ENCODE measurements at regions not wholly inside any gene's neighbourhood (a gene's known extent, or its start where the extent isn't known, plus 50 kb on each side); places are given as distances from the start of the nearest gene placed in this dataset.
"Not testable (repeated sequence)": the region's sequence is repeated elsewhere in the genome, so short reads cannot be mapped to it uniquely, and the experiment has no call there.

DNA sequence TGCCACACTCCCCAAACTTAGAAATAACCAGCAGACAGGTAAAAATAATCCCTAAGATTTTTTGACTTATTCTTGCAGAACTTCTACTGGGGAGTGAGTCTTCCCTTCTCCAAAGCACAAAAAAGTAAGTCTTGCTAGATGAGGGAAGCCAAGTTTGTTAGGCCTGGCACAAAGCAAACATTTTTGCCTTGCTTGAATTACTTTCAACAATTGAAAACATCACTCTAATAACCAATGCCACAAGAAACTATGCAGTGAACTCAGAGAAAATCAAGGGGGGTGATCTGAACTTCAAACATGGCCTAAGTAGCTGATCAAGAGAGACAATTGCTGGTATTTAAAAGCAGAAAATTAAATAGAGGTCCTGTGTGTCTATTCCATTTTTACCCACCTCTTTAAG lies 123.6 kb upstream of the SLC1A3 start:
- FAIRE-seq: no peak

DNA sequence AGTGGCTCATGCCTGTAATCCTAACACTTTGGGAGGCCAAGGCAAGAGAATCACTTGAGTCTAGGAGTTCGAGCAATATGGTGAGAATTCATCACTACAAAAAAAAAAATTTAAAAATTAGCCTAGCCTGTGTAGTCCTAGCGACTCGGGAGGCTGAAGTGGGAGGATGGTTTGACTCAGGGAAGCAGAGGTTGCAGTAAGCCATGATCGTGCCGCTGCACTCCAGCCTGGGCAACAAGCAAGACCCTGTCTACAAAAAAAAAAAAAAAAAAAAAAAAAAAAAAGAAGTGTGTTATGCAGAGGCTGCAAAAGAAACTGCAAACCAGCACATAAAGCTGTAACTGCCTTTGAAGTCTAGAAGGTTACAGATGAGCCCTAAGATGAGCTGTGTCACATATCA lies 116.9 kb upstream of the SLC1A3 start:
- no peak for FAIRE-seq

DNA sequence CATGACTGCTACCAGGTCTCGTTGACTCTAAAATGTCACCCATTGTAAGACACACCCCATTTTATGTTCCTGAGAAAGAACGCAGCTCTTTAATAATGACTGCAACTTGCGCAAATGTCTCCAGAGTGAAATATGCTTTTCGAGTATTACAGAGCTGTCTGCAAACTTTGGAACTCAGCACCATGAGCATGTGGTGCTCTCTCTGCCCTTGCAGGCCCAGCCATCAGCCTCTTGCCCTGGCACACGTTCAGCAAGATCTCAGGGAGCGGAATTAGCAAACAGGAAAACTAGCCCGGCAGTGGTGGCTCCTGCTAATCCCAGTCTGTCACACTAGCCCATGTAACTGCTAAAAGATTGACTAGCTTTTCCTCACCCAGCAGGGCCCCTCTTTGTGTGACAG lies 114.5 kb upstream of the SLC1A3 start:
- no peak for FAIRE-seq

- no peak for FAIRE-seq
These were observed 113.3 kb upstream of the SLC1A3 start for GRCh38 chr5:36492984-36493654.

DNA sequence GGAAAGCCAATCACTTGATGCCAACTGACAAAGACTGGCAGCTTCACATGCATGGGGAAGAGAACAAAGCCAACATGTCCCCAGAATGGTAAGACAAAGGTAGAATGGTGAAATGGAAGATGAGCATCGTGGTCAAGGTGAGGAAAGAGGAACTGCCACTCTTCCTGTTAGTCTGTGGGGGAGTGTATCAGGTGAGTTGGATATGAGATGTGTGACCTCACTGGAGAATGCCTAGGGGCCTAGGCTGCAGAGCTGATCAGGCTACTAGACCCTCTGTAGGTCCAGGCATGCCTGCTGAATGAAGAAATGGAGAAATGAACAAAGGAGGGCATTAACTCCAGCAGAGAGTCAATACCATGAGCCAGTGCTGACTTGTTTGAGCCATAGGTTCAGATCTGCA lies 112.4 kb upstream of the SLC1A3 start:
- no peak for FAIRE-seq

- no peak for FAIRE-seq
These were observed 111.4 kb upstream of the SLC1A3 start for GRCh38 chr5:36494841-36495601.

DNA sequence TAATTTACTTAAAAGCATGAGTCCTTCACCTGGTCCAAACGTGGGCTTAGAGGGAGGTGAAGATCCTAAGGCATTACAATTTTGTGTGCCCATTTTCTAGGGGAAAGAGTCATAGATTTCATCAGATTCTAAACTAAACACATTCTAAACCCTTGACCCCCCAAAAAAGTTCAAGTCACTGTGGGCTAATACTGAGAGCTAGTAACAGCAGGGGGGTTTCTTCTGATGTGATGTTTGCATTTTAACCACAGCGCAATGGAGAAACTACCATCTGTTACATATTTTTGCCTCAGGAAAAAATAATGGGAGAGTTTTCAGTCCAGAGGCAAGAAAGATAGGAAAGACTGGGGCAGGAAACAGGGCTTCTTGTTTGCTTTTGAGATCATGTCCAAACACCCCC lies 110.8 kb upstream of the SLC1A3 start:
- no peak for FAIRE-seq

DNA sequence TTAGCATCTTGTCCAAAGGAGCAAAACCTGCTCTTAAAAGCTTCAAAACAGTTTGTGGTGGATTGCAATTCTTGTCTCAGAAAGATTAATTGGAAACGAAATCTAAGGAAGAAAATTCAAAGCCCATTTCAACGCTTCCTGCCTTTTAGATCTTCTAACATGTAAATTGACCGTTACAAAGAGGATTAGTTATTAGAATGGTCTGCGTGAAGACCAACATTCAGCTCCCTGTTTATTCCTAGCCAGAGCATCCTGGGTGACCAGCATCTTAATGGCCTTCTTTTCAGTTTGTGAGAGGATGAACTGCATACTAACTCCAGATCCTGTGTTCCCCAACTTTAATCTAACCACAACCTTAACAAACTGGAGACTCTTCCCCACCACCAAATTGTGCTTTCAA lies 109.9 kb upstream of the SLC1A3 start:
- no peak for FAIRE-seq

- no peak for FAIRE-seq
These were observed 103.8 kb upstream of the SLC1A3 start for GRCh38 chr5:36502608-36503007.

GRCh38 chr5:36505021-36505420 lies 101.4 kb upstream of the SLC1A3 start:
- FAIRE-seq: no peak

DNA sequence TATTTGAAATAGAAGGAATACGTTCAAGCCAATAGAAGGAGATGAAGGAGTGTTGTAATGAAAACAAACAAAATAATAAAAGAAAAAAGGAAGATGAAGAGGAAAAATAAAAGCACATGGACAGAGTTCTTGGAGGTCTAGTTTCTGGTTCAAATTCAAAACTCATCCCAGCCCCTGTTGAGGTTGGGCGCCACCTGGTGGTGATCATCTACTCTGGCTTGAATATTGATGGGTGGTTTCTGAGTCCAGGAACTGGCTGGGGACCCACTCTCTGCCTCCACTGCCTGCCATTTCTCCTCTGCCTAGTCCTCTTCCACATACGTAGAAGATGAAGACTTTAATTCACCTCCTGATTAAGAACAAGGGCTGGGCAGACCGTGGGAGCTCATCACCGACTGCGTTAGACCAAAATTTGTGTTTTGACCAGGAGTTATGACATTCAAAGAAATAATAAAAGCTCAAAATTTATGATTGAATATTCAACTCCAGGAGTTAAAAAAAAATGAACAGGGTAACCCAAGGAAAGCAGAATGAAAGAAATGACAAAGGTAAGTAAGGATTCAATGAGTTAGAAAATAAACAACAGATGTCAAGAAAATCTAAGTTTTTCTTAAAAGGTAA lies 99.0 kb upstream of the SLC1A3 start:
- FAIRE-seq: peak; percentile 3

GRCh38 chr5:36508331-36508730 lies 98.1 kb upstream of the SLC1A3 start:
- FAIRE-seq: not testable (repeated sequence)

- not testable (repeated sequence) for FAIRE-seq
These were observed 92.8 kb upstream of the SLC1A3 start for GRCh38 chr5:36513647-36514046.

DNA sequence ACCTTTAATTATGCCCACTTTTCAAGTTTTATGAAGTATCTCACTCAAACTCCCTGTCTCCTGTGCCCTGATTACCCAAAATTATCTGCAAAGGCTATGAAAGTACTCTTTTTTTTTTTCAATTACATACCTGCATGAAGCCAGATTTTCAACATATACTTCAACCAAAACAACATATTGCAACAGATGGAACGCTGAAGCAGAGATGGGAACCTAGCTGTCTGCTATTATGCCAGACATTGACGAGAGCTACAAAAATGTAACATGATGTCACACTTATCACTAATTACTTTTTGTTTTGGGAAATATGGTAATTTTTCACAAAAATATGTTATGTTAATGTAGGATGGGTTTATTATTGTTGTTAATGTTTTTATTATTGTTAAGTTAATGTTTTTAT lies 86.5 kb upstream of the SLC1A3 start:
- no peak for FAIRE-seq

GRCh38 chr5:36521219-36521618 lies 85.2 kb upstream of the SLC1A3 start:
- no peak for FAIRE-seq

DNA sequence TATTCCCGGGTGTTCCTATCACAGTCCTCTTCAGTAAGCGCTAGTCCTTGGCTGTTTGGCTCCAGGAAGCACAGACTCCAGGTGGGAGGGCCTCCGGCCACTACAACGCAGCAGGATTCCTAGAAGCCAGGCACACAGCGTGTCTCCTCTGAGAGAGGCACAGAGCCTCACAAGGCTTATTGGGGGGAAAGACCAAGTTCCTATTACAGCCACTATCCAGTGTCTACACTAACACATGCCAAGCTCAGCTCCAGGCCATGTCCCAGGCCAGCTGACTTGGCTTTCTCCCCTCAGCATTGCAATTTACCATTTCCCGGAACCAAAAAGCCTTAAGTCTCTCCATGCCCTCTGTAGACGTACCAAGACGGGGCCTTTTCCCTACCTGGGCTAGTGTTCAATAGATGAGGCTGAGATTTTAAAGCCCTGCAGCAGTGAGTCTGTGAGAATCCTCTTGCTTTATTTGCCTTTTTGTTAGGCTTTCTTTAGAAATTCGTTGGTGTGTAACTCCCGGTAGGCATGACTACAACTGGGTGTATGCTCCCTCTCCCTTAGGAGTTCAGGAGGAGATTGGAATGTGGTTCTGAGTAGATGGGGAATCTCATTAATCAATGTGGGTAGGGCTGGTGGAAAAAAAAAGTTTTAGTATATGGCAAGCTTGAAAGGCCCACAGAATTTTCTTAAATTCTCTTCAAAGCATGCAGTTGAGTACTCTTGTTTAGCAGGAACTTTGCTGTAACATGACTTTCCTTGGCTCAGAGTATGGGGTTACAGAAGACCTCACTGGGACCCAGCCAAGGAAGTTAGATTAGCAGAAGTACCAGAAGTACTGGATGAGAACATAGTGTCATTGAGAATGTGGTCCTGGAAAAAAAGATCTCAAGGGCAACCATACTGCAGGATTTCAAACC lies 84.3 kb upstream of the SLC1A3 start:
- FAIRE-seq: no peak

- no peak for FAIRE-seq
These were observed 83.7 kb upstream of the SLC1A3 start for GRCh38 chr5:36522746-36523065.

- FAIRE-seq: no peak
These were observed 83.0 kb upstream of the SLC1A3 start for GRCh38 chr5:36523450-36523849.

DNA sequence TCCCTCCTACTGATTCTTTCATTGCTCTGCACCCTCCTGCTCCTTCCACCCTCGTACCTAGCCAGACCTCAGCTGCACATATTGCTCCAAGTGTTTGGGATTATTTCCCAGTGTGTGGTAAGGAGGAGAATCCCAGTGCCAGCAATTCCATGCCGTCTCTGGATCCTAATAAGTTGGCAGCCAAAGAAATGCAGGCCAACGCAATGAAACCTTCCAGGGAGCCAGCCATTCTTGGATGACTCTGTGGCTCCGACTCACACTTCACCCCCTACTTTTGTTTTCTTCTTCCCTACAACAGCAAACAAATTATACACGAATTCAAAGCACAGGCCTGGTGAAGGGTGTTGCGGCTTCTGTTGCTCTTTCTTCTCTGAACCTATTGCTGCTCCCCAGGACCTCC lies 82.5 kb upstream of the SLC1A3 start:
- no peak for FAIRE-seq

DNA sequence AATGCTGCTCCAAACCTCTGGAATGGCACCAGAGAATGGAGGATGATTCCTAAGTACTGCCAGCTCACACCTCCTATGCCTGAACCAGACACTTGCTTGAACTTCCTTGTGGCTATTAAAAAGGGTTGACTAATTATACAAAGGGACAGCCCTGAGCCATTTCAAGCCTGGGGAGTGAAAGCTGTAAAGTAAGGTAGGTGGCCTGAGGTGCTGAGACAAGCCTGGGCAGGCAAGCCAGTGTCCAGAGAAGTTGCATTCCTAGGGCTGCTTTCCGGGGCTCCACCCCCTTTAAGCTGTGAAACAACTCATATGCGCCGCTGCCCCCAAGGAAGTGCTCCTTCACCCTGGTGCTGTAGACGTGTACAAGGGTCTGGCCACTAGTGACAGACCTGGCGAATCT lies 79.9 kb upstream of the SLC1A3 start:
- FAIRE-seq: no peak

GRCh38 chr5:36528588-36528987 lies 77.8 kb upstream of the SLC1A3 start:
- FAIRE-seq: no peak

DNA sequence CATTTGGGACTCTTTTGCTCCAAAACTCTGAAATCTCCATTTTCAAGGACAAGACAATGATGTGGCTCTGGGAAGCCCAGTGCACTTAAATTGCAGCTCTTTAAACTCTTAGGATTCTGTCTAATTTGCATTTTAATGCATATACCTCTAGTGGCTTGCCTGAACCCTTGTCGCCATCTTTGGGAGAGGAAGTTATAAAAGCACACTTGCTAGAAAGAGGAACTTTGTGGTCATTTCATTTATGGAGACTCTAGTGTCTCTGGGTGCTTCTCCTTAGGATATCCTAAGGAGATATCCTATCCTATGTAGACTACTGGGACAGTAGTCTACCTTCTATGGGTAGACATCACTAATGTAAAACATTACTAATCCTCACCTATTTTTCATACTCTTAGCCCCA lies 77.3 kb upstream of the SLC1A3 start:
- FAIRE-seq: no peak

DNA sequence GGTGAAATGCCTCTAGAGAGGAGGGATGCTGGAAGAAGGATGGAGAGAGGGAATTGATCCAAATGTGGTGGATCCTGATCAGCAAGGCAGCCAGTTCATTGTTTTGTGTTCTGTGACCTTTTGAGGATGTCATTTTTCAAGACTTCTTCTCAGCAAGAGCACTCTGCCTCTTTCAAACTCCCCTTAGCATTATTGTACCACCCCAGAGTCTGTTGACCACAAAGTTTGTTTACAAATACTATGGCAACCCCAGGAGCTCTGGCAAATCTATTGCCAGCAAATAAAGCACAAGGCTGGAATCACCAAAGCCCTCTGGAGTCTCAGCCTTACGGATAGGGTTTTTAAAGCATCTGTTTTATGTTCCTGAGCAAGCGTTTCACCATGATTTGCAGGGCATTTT lies 76.2 kb upstream of the SLC1A3 start:
- FAIRE-seq: no peak
